Mesenchymal stem cell (in vitro differentiated cells and primary cell): ENCODE measurements at regions not wholly inside any gene's neighbourhood (a gene's known extent, or its start where the extent isn't known, plus 50 kb on each side); places are given as distances from the start of the nearest gene placed in this dataset.

ENCODE experiments used
- DNase-seq: peaks from one replicate; pipeline ENCODE4 v3.0.0-alpha.2; 2013
- H2AFZ ChIP-seq: one replicate; pipeline ENCODE4 v1.6.1; 2013; ENCODE audit warnings: low read depth, mild to moderate bottlenecking, control low read depth, inconsistent platforms, low read length, moderate library complexity
- H2AK5ac ChIP-seq: 2 replicates; pipeline ENCODE4 v1.6.1; 2013; ENCODE audit warnings: low read length, moderate library complexity, mild to moderate bottlenecking, inconsistent platforms; ENCODE audit not compliant: severe bottlenecking
- H2BK120ac ChIP-seq: one replicate; pipeline ENCODE4 v1.6.1; 2013; ENCODE audit warnings: low read depth, mild to moderate bottlenecking, inconsistent platforms, low read length, moderate library complexity
- H2BK12ac ChIP-seq, 2 experiments: one replicate each; pipeline ENCODE4 v1.6.1; 2013; ENCODE audit warnings: inconsistent platforms in 2 of 2, low read length in 2 of 2, mild to moderate bottlenecking in 2 of 2, moderate library complexity in 2 of 2, control low read depth in 1 of 2
- H2BK15ac ChIP-seq: one replicate; pipeline ENCODE4 v1.6.1; 2013; ENCODE audit warnings: mild to moderate bottlenecking, low read depth, inconsistent platforms; ENCODE audit not compliant: poor library complexity, severe bottlenecking
- H2BK5ac ChIP-seq: 2 replicates; pipeline ENCODE4 v1.6.1; 2013; ENCODE audit warnings: low read depth, mild to moderate bottlenecking, low read length, control low read depth, inconsistent platforms; ENCODE audit not compliant: poor library complexity, severe bottlenecking
- H3K14ac ChIP-seq, 2 experiments: one replicate each; pipeline ENCODE4 v1.6.1; 2013; ENCODE audit warnings: inconsistent platforms in 2 of 2, low read length in 2 of 2, control low read depth in 1 of 2, mild to moderate bottlenecking in 1 of 2, moderate library complexity in 1 of 2
- H3K18ac ChIP-seq, 2 experiments: one replicate each; pipeline ENCODE4 v1.6.1; 2013; ENCODE audit warnings: inconsistent platforms in 2 of 2, low read length in 2 of 2, control low read depth in 1 of 2, low read depth in 1 of 2, mild to moderate bottlenecking in 1 of 2
- H3K23ac ChIP-seq, 2 experiments: one replicate each; pipeline ENCODE4 v1.6.1; 2013; ENCODE audit warnings: inconsistent platforms in 2 of 2, low read length in 2 of 2, mild to moderate bottlenecking in 2 of 2, moderate library complexity in 2 of 2, control low read depth in 1 of 2
- H3K27ac ChIP-seq: 2 replicates; pipeline ENCODE4 v1.5.1; 2013; ENCODE audit warnings: mild to moderate bottlenecking, moderate library complexity, low read length, control low read depth, inconsistent platforms; ENCODE audit not compliant: poor library complexity, severe bottlenecking
- H3K27me3 ChIP-seq, 2 experiments: 2 replicates each; pipeline versions ENCODE4 v1.6.1 to v1.7.0; 2013; ENCODE audit warnings: low read length in 2 of 2, mild to moderate bottlenecking in 2 of 2, moderate library complexity in 2 of 2, control low read depth in 1 of 2, inconsistent platforms in 1 of 2; ENCODE audit not compliant: control insufficient read depth in 1 of 2, insufficient read depth in 1 of 2
- H3K36me3 ChIP-seq, 2 experiments: 2 replicates each; pipeline versions ENCODE4 v1.6.1 to v1.7.0; 2013; ENCODE audit warnings: low read length in 2 of 2, control low read depth in 1 of 2, inconsistent platforms in 1 of 2, low read depth in 1 of 2, mild to moderate bottlenecking in 1 of 2; ENCODE audit not compliant: insufficient read depth in 2 of 2, control insufficient read depth in 1 of 2
- H3K4ac ChIP-seq, 2 experiments: one replicate each; pipeline ENCODE4 v1.6.1; 2013; ENCODE audit warnings: inconsistent platforms in 2 of 2, low read length in 2 of 2, mild to moderate bottlenecking in 2 of 2, moderate library complexity in 2 of 2, control low read depth in 1 of 2, low read depth in 1 of 2
- H3K4me1 ChIP-seq: 2 replicates; pipeline ENCODE4 v1.6.1; 2013; ENCODE audit warnings: low read depth, low read length, control low read depth; ENCODE audit not compliant: control insufficient read depth, insufficient read depth
- H3K4me2 ChIP-seq: 2 replicates; pipeline ENCODE4 v1.6.1; 2013; ENCODE audit warnings: low read length, mild to moderate bottlenecking, inconsistent platforms; ENCODE audit not compliant: poor library complexity, severe bottlenecking
- H3K4me3 ChIP-seq, 2 experiments: 2 replicates each; pipeline versions ENCODE4 v1.5.1 to v1.7.0; 2013; ENCODE audit warnings: low read length in 2 of 2, mild to moderate bottlenecking in 2 of 2, control low read depth in 1 of 2, low read depth in 1 of 2; ENCODE audit not compliant: insufficient read depth in 1 of 2
- H3K79me1 ChIP-seq: replicated peaks from 2 replicates; pipeline ENCODE4 v1.6.1; 2013; ENCODE audit warnings: mild to moderate bottlenecking, control low read depth, low read length, inconsistent platforms; ENCODE audit not compliant: poor library complexity, severe bottlenecking
- H3K9ac ChIP-seq: 2 replicates; pipeline ENCODE4 v1.7.0; 2013; ENCODE audit warnings: mild to moderate bottlenecking, low read length, moderate library complexity
- H3K9me3 ChIP-seq: 2 replicates; pipeline ENCODE4 v1.7.0; 2013; ENCODE audit warnings: mild to moderate bottlenecking, low read length; ENCODE audit not compliant: control insufficient read depth
- H4K8ac ChIP-seq: one replicate; pipeline ENCODE4 v1.6.1; 2013; ENCODE audit warnings: inconsistent platforms, mild to moderate bottlenecking, low read length, moderate library complexity
- H4K91ac ChIP-seq: one replicate; pipeline ENCODE4 v1.6.1; 2013; ENCODE audit warnings: mild to moderate bottlenecking, low read length, inconsistent platforms
- WGBS: methylation state at CpG from one replicate; pipeline ENCODE4 v1.1.7; 2013; ENCODE audit warnings: mixed read lengths; 5-methylcytosine and 5-hydroxymethylcytosine counted together

DNA sequence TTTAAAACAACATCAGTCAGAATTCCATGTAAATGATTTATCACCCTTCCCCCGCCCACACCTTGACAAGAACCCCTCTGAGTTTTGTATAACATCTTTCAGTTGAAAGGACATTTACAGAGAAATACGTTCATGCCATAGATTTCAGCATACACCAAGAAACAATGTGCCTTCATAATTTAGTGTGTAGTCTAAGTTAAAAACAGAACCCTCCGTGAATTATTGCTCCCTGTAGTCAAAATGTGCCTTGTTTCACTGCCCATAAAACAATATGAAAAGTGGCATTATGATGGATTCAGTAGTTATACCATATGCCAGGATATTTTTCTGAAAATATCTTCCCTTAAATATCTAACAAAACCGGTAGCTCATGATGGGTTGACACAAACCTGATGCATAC lies 953.9 kb downstream of the GBE1 start:
- Histone ChIP-seq H3K36me3 (no peaks in the 10 kb centered on the region), H3K9me3 (no peaks in the 10 kb centered on the region), H3K79me1 (no peaks in the 10 kb centered on the region), H4K8ac (no peak overlapping the region), H2AFZ (no peak overlapping the region), H2BK12ac (no peak overlapping the region), H2AK5ac (no peak overlapping the region), H2BK5ac (no peak overlapping the region), H2BK120ac (no peak overlapping the region), H3K4ac (no peak overlapping the region), H3K27ac (no peak overlapping the region), H2BK15ac (no peak overlapping the region), H3K9ac (no peak overlapping the region), H3K23ac (no peak overlapping the region), H3K18ac (no peak overlapping the region), H4K91ac (no peak overlapping the region), H3K4me2 (no peak overlapping the region), H3K14ac (no peak overlapping the region), H3K27me3 (no peaks in the 10 kb centered on the region), H3K4me1 (no peaks in the 10 kb centered on the region), H3K4me3 (no peak overlapping the region)
- no peak for DNase-seq
- WGBS: 23% methylated on average over 1 of the region's 4 CpGs

DNA sequence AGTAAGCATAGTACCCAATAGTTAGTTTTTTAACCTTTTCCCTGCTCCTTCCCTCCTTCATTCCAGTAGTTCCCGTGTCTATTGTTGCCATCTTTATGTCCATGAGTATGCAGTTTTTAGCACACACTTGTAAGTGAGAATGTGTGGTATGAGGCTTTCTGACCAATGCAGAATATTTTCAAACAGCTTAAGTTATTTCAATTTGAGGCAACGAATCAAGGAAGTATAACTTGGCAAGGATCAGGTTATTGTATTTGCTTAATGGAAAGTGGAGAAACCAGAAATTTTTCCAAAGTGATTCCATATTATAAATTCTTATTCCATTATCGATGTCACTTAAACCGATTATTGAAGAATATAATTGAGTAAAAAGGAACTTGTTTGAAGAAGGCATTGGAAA lies 954.8 kb downstream of the GBE1 start:
- H3K4me2 ChIP-seq: no peak overlapping the region
- H2BK120ac ChIP-seq: no peak overlapping the region
- no peaks in the 10 kb centered on the region for H3K9me3 ChIP-seq
- no peaks in the 10 kb centered on the region for H3K4me1 ChIP-seq
- no peak overlapping the region for H3K14ac ChIP-seq
- no peaks in the 10 kb centered on the region for H3K79me1 ChIP-seq
- no peak overlapping the region for H2BK15ac ChIP-seq
- H4K91ac ChIP-seq: no peak overlapping the region
- H3K23ac ChIP-seq: no peak overlapping the region
- H3K4me3 ChIP-seq: no peak overlapping the region
- 0% methylated on average over 1 of the region's 4 CpGs for WGBS
- DNase-seq: no peak
- H2BK12ac ChIP-seq: no peak overlapping the region
- H2AFZ ChIP-seq: no peak overlapping the region
- H3K9ac ChIP-seq: no peak overlapping the region
- no peak overlapping the region for H4K8ac ChIP-seq
- no peak overlapping the region for H3K18ac ChIP-seq
- H2AK5ac ChIP-seq: no peak overlapping the region
- H3K27me3 ChIP-seq: no peaks in the 10 kb centered on the region
- H2BK5ac ChIP-seq: no peak overlapping the region
- no peak overlapping the region for H3K4ac ChIP-seq
- H3K36me3 ChIP-seq: no peaks in the 10 kb centered on the region
- H3K27ac ChIP-seq: no peak overlapping the region

GRCh38 chr3:80788914-80789313 lies 972.5 kb downstream of the GBE1 start:
- no peak overlapping the region for H3K27ac ChIP-seq
- no peak overlapping the region for H2BK15ac ChIP-seq
- H3K4me2 ChIP-seq: no peak overlapping the region
- H3K23ac ChIP-seq: no peak overlapping the region
- no peak overlapping the region for H2AFZ ChIP-seq
- H2BK12ac ChIP-seq: no peak overlapping the region
- no peak overlapping the region for H3K18ac ChIP-seq
- H2AK5ac ChIP-seq: no peak overlapping the region
- no peaks in the 10 kb centered on the region for H3K79me1 ChIP-seq
- no peak overlapping the region for H4K91ac ChIP-seq
- no peaks in the 10 kb centered on the region for H3K27me3 ChIP-seq
- H3K36me3 ChIP-seq: no peaks in the 10 kb centered on the region
- no peaks in the 10 kb centered on the region for H3K9me3 ChIP-seq
- no peak overlapping the region for H3K4me3 ChIP-seq
- no CpG with 5 or more reads among the region's 2 CpGs for WGBS
- DNase-seq: no peak
- no peak overlapping the region for H3K9ac ChIP-seq
- H4K8ac ChIP-seq: no peak overlapping the region
- no peak overlapping the region for H3K4ac ChIP-seq
- H2BK5ac ChIP-seq: no peak overlapping the region
- no peak overlapping the region for H3K14ac ChIP-seq
- H3K4me1 ChIP-seq: no peaks in the 10 kb centered on the region
- no peak overlapping the region for H2BK120ac ChIP-seq

GRCh38 chr3:80785875-80786274 lies 975.6 kb downstream of the GBE1 start:
- Histone ChIP-seq H3K27ac (no peak overlapping the region), H3K27me3 (no peaks in the 10 kb centered on the region), H3K4me1 (no peaks in the 10 kb centered on the region), H3K18ac (no peak overlapping the region), H3K14ac (no peak overlapping the region), H2BK120ac (no peak overlapping the region), H3K79me1 (no peaks in the 10 kb centered on the region), H3K4ac (no peak overlapping the region), H3K4me2 (no peak overlapping the region), H3K23ac (no peak overlapping the region), H2AK5ac (no peak overlapping the region), H2BK12ac (no peak overlapping the region), H3K4me3 (no peak overlapping the region), H3K9me3 (no peaks in the 10 kb centered on the region), H4K91ac (no peak overlapping the region), H4K8ac (no peak overlapping the region), H2BK5ac (no peak overlapping the region), H3K36me3 (no peaks in the 10 kb centered on the region), H2AFZ (no peak overlapping the region), H2BK15ac (no peak overlapping the region), H3K9ac (no peak overlapping the region)
- DNase-seq: no peak
- WGBS: no CpG with 5 or more reads among the region's 1 CpG
